SIG-M5 treated with dmso at 0.1 percent for 504 hours (cell line): ENCODE measurements at regions not wholly inside any gene's neighbourhood (a gene's known extent, or its start where the extent isn't known, plus 50 kb on each side); places are given as distances from the start of the nearest gene placed in this dataset.
"Not testable (repeated sequence)": the region's sequence is repeated elsewhere in the genome, so short reads cannot be mapped to it uniquely, and the experiment has no call there.

ENCODE experiments used
- DNase-seq: peaks from one replicate; lab custom pipeline; 2025; ENCODE audit not compliant: unreplicated experiment; lab: John Stamatoyannopoulos, UW

GRCh38 chr12:46711756-46712155, 114.0 kb downstream of the SLC38A4 start:
- DNase-seq, result no peak

- DNase-seq, result no peak
Observed at GRCh38 chr12:46710125-46710743, 115.6 kb downstream of the SLC38A4 start.

DNA sequence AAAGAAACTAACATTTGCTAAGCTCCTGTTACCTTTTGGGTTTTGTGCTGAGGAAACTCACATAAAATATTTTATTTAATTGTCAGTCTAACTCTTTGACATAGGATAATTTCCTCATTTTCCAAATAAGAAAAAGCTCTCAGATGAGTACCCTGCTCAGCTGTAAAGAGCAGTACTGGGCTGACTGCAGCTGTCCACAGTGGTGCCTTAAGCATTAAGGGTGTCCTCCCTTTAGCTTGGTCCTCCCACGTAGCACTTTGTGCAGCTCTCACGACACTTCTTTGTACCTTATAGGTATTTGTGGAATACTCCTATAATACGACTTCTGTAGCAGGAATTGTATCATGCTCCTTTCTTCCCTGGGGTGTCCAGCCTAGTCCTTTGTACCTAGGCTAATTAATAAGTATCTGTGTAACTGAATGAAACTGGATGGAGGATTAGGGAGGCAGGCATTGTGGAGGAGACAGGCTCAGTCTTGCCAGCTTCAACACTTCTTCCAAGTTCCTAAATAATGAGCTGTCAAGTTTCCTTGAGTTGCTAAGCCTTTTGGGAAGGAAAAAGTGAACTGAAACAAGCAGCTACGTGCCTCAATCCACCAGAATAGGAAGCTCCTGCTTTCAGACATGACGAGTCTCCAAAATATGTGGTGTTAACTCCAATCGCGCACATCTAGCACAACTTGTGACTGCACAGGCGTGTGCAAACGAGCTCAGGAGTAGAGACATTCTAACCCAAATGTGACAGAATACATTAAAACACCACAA, 123.0 kb downstream of the SLC38A4 start:
- peak; percentile 41 for DNase-seq

GRCh38 chr12:46701356-46701755, 124.4 kb downstream of the SLC38A4 start:
- no peak for DNase-seq

- no peak for DNase-seq
Observed at GRCh38 chr12:46699986-46700385, 125.8 kb downstream of the SLC38A4 start.

GRCh38 chr12:46698003-46698402, 127.8 kb downstream of the SLC38A4 start:
- DNase-seq, result no peak

- DNase-seq, result no peak
Observed at GRCh38 chr12:46693518-46693917, 132.3 kb downstream of the SLC38A4 start.

GRCh38 chr12:46693034-46693433, 132.8 kb downstream of the SLC38A4 start:
- DNase-seq, result no peak

- no peak for DNase-seq
Observed at GRCh38 chr12:46692606-46693005, 133.2 kb downstream of the SLC38A4 start.

- no peak for DNase-seq
Observed at GRCh38 chr12:46686267-46686942, 139.4 kb downstream of the SLC38A4 start.

DNA sequence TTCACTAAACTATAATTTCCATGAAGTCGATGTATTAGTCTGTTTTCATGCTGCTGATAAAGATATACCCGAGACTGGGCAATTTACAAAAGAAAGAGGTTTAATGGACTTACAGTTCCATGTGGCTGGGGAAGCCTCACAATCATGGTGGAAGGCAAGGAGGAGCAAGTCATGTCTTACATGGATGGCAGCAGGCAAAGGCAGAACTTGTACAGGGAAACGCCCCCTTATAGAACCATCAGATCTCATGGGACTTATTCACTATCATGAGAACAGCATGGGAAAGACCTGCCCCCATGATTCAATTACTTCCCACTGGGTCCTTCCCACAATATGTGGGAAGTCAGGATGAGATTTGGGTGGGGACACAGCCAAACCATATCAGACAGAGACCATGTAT, 141.6 kb downstream of the SLC38A4 start:
- not testable (repeated sequence) for DNase-seq

DNA sequence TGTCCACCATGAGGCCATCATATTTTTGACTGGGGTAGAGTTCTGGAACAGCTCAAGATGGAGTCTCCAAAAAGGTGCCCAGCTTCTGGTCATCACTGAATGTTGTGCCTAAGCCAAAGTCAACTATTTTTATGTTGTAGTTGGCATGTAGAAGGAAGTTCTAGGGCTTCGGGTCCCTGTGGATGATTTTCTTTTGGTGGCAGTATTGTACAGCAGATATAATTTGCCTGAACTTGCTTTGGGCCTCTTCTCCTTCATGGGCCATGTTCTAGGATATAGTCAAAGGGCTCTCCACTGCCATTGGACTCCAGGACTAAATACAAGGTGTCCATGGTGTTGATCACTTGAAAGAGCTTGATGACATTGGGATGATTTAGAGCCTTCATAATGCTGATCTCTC, 143.6 kb downstream of the SLC38A4 start:
- no peak for DNase-seq

DNA sequence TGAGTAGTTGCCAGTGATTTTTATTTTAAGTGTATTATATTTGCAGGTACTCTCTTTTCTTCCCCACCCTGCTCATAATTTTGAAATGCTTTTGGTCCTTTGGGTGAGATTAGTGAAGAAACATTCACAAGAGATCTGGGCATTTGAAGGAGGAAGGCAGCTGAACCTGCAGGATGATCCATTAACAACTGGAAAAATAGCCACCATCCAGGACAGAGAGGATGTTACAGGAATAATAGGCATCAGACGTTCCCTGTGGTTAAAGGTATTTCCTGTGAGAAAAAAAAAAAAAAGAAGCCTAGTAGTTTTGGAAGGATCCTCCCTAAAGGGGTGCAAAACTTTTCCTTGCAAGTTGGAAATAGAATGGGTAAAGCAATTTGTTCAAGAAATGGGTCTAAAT, 145.3 kb downstream of the SLC38A4 start:
- no peak for DNase-seq

- DNase-seq, result no peak
Observed at GRCh38 chr12:46679754-46680153, 146.0 kb downstream of the SLC38A4 start.

- DNase-seq, result no peak
Observed at GRCh38 chr12:46678426-46678825, 147.4 kb downstream of the SLC38A4 start.

- DNase-seq, result peak; percentile 31
Observed at GRCh38 chr12:46677749-46678148, 148.0 kb downstream of the SLC38A4 start.

GRCh38 chr12:46676797-46677520, 148.8 kb downstream of the SLC38A4 start:
- no peak for DNase-seq

DNA sequence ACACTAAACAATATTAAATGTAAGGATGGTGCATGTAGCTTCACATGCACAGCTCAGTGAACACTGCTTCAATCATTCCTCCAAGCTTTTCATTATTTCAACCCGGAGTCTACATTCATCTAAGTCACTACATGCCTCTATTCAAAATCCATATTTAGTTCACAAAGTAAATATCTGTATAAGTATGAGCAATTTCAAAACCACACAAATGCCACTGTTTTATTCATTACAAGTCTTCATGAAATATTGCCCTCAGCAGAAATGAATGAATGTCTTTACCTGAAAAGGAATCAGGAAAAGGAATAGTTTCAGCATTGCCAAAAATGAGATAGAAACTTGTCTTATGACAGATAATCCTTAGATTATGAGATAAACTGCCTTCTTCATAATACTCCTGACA, 149.4 kb downstream of the SLC38A4 start:
- no peak for DNase-seq

GRCh38 chr12:46675736-46676135, 150.1 kb downstream of the SLC38A4 start:
- DNase-seq, result peak; percentile 41

DNA sequence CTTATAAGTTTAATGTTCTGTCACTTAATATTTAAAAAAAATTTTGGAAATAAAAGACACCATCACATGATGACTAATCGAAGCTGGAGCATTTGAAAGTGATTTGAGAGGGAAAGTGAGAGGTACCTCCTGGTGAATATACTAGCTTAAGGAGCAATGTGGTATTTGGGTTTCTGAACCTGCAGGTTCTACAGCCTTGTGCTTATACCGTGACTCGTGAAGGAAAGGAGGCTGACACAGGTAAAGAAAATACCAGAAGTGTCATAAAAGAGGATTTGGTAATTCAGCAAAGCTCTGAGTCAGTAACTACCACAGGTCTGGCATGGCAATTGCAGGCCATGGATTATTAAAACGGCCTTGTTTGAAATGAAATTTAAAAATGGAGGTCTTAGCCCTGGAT, 151.0 kb downstream of the SLC38A4 start:
- peak; percentile 4 for DNase-seq

DNA sequence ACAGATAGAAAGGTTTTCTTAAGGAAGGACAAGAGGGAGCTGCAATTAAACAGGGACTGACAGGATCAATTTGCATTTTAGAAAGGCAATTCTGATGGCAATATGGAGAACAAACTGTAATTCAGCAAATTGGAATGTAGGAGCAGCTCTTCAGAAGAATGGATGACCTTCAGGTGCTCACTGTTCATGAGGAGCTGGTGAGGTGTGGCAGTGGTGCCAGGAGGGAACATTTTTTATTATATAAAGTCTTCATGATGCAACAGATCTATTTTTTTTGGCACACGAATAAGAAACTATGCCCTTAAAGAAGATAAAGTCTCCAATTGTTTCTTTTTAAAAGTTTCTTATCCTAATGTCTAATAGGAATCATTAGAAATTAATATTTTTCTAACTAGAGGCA, 151.7 kb downstream of the SLC38A4 start:
- no peak for DNase-seq

GRCh38 chr12:46671102-46671501, 154.7 kb downstream of the SLC38A4 start:
- no peak for DNase-seq
